ENCODE measurements at regions not wholly inside any gene's neighbourhood (a gene's known extent, or its start where the extent isn't known, plus 50 kb on each side); places are given as distances from the start of the nearest gene placed in this dataset.
"Not testable (repeated sequence)": the region's sequence is repeated elsewhere in the genome, so short reads cannot be mapped to it uniquely, and the experiment has no call there.

DNA sequence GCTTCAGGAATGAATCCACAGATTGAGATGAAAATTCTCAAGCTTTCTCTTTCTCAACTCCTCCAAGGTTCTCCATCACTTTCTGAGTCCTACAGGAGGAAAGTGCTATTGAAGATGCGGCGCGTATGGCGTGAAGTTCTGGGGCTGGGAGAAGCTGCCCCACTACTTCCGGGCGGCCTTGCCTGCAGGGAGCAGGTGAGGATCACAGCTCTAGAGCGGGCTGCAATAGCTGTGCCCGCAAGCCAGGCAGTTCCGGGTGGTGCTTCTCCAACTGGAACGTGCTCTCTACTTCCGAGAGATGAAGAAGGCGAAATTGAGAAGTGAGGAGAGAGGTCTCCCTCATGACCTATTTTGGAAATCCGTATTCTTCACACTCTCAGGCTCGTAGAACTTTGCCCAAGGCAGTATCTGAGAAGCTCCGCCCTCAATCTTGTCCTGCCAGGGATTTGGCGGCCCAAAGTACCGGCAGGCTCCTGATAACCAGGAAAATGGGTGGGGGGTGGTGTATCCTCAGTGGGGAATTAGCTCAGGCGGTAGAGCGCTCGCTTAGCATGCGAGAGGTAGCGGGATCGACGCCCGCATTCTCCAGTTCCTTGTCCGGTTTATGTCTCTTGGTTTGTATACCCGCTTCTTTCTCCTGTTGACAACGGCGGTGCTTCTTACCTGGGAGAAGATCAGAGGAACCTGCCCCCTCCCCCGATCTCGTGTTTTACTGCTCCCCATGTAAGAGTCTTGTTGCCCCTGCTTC is 70.6 kb upstream of the ZNF322 start:
- TF ChIP-seq, protein P1, sequence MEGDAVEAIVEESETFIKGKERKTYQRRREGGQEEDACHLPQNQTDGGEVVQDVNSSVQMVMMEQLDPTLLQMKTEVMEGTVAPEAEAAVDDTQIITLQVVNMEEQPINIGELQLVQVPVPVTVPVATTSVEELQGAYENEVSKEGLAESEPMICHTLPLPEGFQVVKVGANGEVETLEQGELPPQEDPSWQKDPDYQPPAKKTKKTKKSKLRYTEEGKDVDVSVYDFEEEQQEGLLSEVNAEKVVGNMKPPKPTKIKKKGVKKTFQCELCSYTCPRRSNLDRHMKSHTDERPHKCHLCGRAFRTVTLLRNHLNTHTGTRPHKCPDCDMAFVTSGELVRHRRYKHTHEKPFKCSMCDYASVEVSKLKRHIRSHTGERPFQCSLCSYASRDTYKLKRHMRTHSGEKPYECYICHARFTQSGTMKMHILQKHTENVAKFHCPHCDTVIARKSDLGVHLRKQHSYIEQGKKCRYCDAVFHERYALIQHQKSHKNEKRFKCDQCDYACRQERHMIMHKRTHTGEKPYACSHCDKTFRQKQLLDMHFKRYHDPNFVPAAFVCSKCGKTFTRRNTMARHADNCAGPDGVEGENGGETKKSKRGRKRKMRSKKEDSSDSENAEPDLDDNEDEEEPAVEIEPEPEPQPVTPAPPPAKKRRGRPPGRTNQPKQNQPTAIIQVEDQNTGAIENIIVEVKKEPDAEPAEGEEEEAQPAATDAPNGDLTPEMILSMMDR (IDR thresholded peaks at IDR 0.05) = not testable (repeated sequence)
- not testable (repeated sequence) for TF ChIP-seq POLR2A (IDR thresholded peaks at IDR 0.05)

Measured in adrenal gland (tissue), 5 donors.